C1 segment of cervical spinal cord (tissue), 14 donors: ENCODE measurements at regions not wholly inside any gene's neighbourhood (a gene's known extent, or its start where the extent isn't known, plus 50 kb on each side); places are given as distances from the start of the nearest gene placed in this dataset.

Experiments
- DNase-seq, 14 donors: peaks; one replicate each; lab custom pipeline; 2025; lab: John Stamatoyannopoulos, UW

DNA sequence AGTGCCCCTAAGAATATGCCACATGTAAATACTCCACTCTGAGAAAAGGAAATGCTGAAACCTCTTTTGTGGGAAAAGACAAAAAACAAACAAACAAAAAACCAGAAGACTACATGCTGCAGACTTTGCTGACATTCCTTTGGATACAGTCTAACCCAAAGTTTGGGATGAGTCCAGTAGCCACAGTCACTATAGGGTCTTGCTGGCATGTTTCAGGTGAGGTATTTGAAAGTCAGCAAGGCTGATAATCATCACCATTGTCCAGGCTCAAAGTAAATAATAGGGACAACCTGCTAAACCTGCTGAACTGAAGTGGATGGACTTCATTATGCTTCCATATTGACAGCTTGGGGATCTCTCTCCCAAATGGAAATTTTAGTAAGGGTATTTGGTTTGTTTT lies 1087.0 kb upstream of the LRRTM3 start:
- no peak for DNase-seq

GRCh38 chr10:65843203-65843602 lies 1082.6 kb upstream of the LRRTM3 start:
- DNase-seq, result no peak

- DNase-seq, result no peak
Observed at GRCh38 chr10:65845916-65846315, 1079.9 kb upstream of the LRRTM3 start.

GRCh38 chr10:65846541-65846940 lies 1079.3 kb upstream of the LRRTM3 start:
- DNase-seq, result no peak

GRCh38 chr10:65846949-65847348 lies 1078.9 kb upstream of the LRRTM3 start:
- DNase-seq, result no peak

DNA sequence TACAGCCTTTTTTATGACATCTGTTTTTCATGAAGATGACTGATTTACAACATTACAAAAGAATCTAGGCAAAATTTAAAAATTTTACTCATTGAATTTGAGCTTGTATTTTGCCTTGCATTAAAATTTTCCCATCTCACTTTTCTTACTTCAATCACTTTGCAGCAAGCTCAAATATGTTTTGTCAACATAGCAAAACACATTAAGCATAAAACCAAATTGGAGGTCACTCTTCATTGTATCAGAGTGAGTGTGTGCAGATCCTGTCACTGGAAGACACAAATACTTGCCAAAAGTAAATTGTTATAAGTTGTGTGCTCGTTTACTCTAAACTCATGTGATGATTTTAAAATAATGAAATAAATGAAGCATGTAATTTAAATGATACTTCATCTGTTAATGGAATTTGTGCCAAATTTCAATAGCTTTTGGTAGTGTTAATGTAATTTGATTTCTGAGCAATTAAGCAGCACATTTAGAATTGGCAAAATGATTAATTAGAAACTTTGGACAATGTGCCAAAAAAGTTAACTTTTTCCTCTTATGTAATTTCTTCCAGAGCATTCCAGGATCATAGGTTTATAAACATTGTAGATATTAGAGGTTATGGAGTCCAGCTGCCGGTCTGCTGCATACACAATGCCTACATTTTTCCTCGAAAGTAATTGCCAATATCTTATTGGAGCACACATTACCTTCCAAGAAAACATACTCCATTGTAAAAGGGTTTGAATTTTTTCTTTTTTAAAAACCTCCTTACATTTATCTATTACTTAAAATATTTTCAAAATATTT lies 1078.2 kb upstream of the LRRTM3 start:
- no peak for DNase-seq

GRCh38 chr10:65858841-65859240 lies 1067.0 kb upstream of the LRRTM3 start:
- DNase-seq, result no peak

- DNase-seq, result no peak
Observed at GRCh38 chr10:65861249-65861648, 1064.6 kb upstream of the LRRTM3 start.
